ENCODE measurements at regions not wholly inside any gene's neighbourhood (a gene's known extent, or its start where the extent isn't known, plus 50 kb on each side); places are given as distances from the start of the nearest gene placed in this dataset.

GRCh38 chr14:82501554-82501953, 967.9 kb upstream of the SEL1L start:
- intact Hi-C loops (cut with DNase I), result no loop called here
- WGBS, 2 donors, result 40 to 61% methylated on average over 2 of the region's 2 CpGs
- TF ChIP-seq EP300 (IDR thresholded peaks at IDR 0.05) (no peak), POLR2A (IDR thresholded peaks at IDR 0.05) (no peak), POLR2AphosphoS5 (IDR thresholded peaks at IDR 0.05) (no peak), CTCF (IDR thresholded peaks at IDR 0.05) (no peak)
- Histone ChIP-seq H3K4me1 (peaks cover 0 to 11% (median 0%) of the 10 kb centered on the region in 4 donors), H3K36me3 (no peaks in the 10 kb centered on the region), H3K27ac (peak overlapping the region in 1 of 4 donors; percentile 30), H3K9me3 (no peaks in the 10 kb centered on the region), H3K27me3 (no peaks in the 10 kb centered on the region), H3K4me3 (no peak overlapping the region)
- DNase-seq, result no peak

- intact Hi-C loops (cut with DNase I), result no loop called here
- H3K4me3 ChIP-seq, result no peak overlapping the region
- H3K27ac ChIP-seq, result peak overlapping the region in 1 of 4 donors; percentile 30
- no peak for TF ChIP-seq CTCF (IDR thresholded peaks at IDR 0.05)
- no peak for TF ChIP-seq POLR2AphosphoS5 (IDR thresholded peaks at IDR 0.05)
- no peak for TF ChIP-seq POLR2A (IDR thresholded peaks at IDR 0.05)
- no peak for TF ChIP-seq EP300 (IDR thresholded peaks at IDR 0.05)
- DNase-seq, result no peak
- no peaks in the 10 kb centered on the region for H3K9me3 ChIP-seq
- H3K36me3 ChIP-seq, result no peaks in the 10 kb centered on the region
- no peaks in the 10 kb centered on the region for H3K27me3 ChIP-seq
- H3K4me1 ChIP-seq, result peaks cover 0 to 11% (median 0%) of the 10 kb centered on the region in 4 donors
- 79 to 84% methylated on average over 4 of the region's 4 CpGs for WGBS, 2 donors
These were observed 968.4 kb upstream of the SEL1L start for GRCh38 chr14:82502043-82502442.

- Histone ChIP-seq H3K27ac (no peak overlapping the region), H3K9me3 (no peaks in the 10 kb centered on the region), H3K27me3 (no peaks in the 10 kb centered on the region), H3K4me1 (peaks cover 0 to 11% (median 0%) of the 10 kb centered on the region in 4 donors), H3K4me3 (no peak overlapping the region), H3K36me3 (no peaks in the 10 kb centered on the region)
- no peak for DNase-seq
- TF ChIP-seq EP300 (IDR thresholded peaks at IDR 0.05) (no peak), POLR2A (IDR thresholded peaks at IDR 0.05) (no peak), POLR2AphosphoS5 (IDR thresholded peaks at IDR 0.05) (no peak), CTCF (IDR thresholded peaks at IDR 0.05) (no peak)
- intact Hi-C loops (cut with DNase I), result no loop called here
These were observed 971.2 kb upstream of the SEL1L start for GRCh38 chr14:82504894-82505293.

- Histone ChIP-seq H3K27ac (no peak overlapping the region), H3K9me3 (no peaks in the 10 kb centered on the region), H3K27me3 (no peaks in the 10 kb centered on the region), H3K36me3 (no peaks in the 10 kb centered on the region), H3K4me3 (no peak overlapping the region), H3K4me1 (no peaks in the 10 kb centered on the region)
- no peak for TF ChIP-seq POLR2A (IDR thresholded peaks at IDR 0.05)
- no peak for DNase-seq
- intact Hi-C loops (cut with DNase I), result no loop called here
- WGBS, 2 donors, result 89 to 93% methylated on average over 5 of the region's 5 CpGs
These were observed 976.4 kb upstream of the SEL1L start for GRCh38 chr14:82510007-82510406.

- H3K27me3 ChIP-seq, result no peaks in the 10 kb centered on the region
- 75 to 84% methylated on average over 1 of the region's 1 CpG for WGBS, 2 donors
- H3K9me3 ChIP-seq, result no peaks in the 10 kb centered on the region
- no peak overlapping the region for H3K4me3 ChIP-seq
- no peaks in the 10 kb centered on the region for H3K36me3 ChIP-seq
- TF ChIP-seq POLR2AphosphoS5 (IDR thresholded peaks at IDR 0.05) (no peak), CTCF (IDR thresholded peaks at IDR 0.05) (no peak), POLR2A (IDR thresholded peaks at IDR 0.05) (no peak), EP300 (IDR thresholded peaks at IDR 0.05) (no peak)
- intact Hi-C loops (cut with DNase I), result no loop called here
- no peaks in the 10 kb centered on the region for H3K4me1 ChIP-seq
- no peak for DNase-seq
- H3K27ac ChIP-seq, result no peak overlapping the region
These were observed 977.7 kb upstream of the SEL1L start for GRCh38 chr14:82511399-82511798.

All from sigmoid colon (tissue), 6 donors.